Stimulated activated CD4-positive, alpha-beta T cell treated with anti-CD3 and anti-CD28 coated beads, Interleukin-1b, Interleukin-23, amount 100 ng/mL, for 48 hours (primary cell): ENCODE measurements at regions not wholly inside any gene's neighbourhood (a gene's known extent, or its start where the extent isn't known, plus 50 kb on each side); places are given as distances from the start of the nearest gene placed in this dataset.
"Not testable (repeated sequence)": the region's sequence is repeated elsewhere in the genome, so short reads cannot be mapped to it uniquely, and the experiment has no call there.

ENCODE experiments used
- DNase-seq: peaks from one replicate; pipeline ENCODE4 v3.0.0-alpha.2; 2020

DNA sequence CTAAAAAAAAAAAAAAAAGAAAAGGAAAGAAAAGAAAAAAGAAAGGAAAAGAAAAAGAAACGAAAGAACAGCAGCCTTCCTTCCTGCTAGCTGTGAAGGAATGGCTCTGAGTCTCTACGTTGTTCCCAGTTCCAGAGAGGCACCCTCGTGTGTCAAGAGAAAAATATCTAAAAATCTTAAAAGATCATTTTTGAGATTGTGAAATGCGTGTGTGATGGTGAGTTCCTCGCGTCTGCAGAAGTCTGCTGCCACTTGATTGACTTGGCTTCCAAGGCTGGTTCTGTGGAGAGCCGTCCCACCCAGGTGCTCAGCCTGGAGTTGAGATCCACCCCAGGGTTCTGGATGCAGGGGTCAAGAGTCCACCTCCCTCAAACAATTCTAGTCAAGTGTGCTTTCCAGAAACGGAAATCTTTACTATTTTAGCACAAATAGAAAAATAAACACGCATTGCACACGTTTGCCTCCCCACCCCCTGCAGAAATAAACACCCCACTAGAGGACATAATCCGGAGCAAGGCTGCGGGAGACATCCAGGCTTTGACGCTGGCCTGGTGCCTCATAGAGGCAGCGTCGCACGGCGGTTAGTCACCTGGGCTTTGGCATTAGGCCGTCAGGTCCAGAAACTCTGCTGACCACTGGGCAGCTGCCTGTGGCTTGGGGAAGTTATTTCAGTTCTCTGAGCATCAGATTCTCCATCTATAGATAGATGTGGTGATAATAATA, 265.4 kb downstream of the FAM43A start:
- DNase-seq = no peak

DNA sequence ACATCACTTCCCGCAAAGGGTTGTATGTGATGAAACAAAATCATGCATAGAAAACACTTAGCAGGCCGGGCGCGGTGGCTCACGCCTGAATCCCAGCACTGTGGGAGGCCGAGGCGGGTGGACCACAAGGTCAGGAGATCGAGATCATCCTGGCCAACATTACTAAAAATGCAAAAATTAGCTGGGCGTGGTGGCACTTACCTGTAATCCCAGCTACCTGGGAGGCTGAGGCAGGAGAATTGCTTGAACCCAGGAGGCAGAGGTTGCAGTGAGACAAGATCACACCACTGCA, 265.9 kb downstream of the FAM43A start:
- not testable (repeated sequence) for DNase-seq

DNA sequence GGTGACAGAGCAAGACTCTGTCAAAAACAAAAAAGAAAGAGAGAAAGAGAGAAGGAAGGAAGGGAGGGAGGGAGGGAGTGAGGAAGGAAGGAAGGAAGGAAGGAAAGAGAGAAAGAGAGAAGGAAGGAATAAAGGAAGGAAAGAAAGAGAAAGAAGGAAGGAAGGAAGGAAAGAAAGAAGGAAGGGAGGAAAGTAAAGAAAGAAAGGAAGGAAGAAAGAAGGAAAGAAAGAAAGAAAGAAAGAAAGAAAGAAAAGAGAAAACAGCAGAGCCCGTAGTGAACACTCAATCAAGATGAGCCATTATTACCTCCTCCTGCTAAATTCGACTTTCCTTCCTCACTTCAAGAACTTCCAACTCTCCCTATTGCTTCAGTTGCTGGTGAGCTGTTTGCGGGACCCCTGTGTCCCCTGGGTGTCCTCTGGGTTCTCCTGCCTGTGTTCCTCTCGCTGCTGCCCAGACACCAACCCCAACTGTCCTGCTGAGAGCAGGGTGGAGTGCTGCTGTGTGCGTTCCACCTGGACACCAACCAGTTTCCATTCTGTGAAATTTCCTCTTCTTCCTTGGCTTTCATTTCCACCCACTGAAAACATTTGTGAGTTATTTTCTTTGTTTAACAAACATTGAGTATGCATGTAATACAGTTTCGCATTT, 266.4 kb downstream of the FAM43A start:
- DNase-seq = no peak

- no peak for DNase-seq
Observed at GRCh38 chr3:194952841-194953241, 267.2 kb downstream of the FAM43A start.

DNA sequence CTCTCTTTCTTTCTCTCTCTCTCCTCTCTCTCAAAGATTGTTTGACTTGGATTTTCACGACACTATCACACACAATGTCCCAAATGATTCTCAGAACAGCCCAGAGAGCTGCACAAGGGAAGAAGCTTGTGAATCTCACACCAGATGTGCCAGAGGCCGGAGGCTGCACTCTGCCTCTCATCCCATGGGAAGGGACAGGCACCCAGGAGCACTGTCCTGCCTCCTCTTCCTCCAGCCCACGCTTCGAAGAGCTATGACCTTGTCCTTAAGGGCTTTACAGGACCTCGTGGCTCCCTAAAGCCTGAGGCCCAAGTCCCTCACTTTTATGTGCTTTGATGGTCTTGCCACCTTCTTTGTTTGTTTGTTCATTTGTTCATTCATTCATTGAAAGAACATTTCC, 267.6 kb downstream of the FAM43A start:
- DNase-seq = no peak

DNA sequence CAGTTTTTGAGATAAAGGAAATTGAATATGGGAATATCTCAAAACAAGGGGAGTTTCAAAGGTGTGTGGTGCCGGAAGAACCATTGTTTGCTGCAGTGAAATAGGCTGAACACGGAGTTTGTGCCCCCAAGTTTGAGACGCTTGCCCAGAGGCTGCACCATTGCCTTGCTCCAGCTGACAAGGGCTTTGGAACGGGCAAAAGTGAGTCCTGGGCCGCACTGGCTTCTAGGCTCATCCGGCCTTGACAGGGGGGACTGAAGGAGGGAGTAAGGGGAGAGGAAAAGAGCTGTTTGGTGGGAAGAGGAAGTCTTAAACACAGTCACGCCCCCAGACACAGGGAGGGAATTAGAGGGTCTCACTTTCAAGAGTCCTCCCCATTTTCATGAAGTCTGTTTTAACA, 269.9 kb downstream of the FAM43A start:
- no peak for DNase-seq

GRCh38 chr3:194955979-194956696, 270.5 kb downstream of the FAM43A start:
- no peak for DNase-seq

- DNase-seq = no peak
Observed at GRCh38 chr3:194956697-194957396, 271.2 kb downstream of the FAM43A start.

- DNase-seq = no peak
Observed at GRCh38 chr3:194957743-194958240, 272.1 kb downstream of the FAM43A start.

- DNase-seq = no peak
Observed at GRCh38 chr3:194959217-194959616, 273.5 kb downstream of the FAM43A start.

GRCh38 chr3:194959666-194960065, 274.0 kb downstream of the FAM43A start:
- not testable (repeated sequence) for DNase-seq

DNA sequence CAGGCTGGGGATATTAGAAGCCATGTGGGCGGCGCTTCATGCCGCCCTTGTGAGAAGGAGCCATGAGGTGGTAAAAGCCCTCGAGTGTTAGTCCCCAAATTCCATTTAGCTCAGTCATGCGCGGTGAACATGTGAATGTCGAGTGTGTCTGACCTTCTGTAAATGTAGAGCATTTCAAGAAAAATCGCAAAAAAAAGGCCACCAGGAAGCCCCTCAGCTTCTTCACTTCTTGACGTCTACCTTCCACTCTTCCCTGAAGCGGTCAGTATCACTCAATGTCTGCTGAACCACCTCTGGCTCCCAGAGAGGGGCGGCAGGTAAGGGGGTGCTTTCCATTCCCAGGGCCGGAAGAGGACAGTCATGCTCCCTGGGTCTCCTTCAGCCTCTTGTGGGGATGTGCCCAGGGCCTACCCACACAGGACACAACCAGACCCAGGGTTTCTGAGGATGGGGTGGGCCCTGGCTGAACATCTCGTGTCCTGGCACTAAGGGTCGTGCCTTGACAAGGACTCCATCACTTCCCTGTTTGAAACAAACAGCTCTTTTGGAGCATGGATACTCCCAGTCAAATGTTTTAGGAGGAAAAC, 274.9 kb downstream of the FAM43A start:
- DNase-seq = no peak

- DNase-seq = no peak
Observed at GRCh38 chr3:194961149-194961548, 275.5 kb downstream of the FAM43A start.

DNA sequence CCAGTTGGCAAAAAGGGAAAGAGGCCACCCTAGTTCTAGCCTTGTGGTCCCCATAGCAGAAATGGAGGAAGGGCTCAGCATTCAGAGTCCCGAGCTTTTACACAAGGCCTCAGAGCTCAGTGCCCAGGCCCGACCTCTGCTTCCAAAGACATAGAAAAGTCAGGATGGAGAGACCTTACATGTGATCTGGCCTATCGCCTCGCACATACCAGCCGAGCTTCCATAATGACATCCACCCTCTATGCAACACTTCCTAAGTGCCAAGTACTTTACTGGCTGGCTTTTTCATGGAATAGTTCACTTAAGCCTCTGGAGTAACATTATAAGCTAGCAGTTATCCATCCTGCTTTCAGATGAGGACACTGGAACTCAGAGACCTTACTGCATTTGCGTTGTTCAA, 275.9 kb downstream of the FAM43A start:
- no peak for DNase-seq

DNA sequence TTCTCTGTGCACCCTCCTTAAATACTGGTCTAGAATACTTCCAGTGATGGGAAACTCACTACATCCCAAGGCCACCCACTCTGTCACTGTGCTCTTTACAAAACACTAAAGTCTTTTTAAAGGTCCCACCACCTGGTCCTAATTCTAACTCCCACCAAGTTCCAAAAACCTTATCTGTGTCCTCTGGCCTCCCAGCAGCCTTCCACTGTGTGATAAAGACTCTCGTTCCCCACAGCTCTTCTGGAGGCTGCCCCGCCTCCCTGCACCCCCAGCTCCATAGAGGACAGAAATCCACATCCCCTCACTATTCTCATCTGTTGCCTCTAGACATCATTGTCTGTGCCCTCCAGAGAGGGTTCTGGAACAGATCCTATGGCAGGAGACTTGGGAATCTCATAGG, 276.4 kb downstream of the FAM43A start:
- no peak for DNase-seq

GRCh38 chr3:194964809-194965208, 279.1 kb downstream of the FAM43A start:
- DNase-seq = no peak

GRCh38 chr3:194967151-194968117, 281.8 kb downstream of the FAM43A start:
- no peak for DNase-seq

DNA sequence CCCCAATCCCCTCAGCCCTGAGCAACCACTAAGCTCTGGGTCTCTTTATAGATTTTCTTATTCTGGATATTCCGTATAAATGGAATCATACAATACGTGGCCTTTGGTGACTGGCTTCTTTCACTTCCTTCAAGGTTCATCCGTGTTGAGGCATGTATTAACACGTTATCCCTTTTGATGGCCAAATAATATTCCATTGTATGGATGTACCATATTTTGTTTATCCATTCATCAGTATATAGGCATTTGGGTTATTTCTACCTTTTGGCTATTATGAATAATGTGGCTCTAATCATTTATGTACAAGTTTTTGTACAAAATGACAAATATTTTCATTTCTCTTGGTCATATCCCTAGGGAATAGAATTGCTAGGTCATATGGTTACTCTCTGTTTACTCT, 284.4 kb downstream of the FAM43A start:
- DNase-seq = no peak

GRCh38 chr3:194971009-194971408, 285.3 kb downstream of the FAM43A start:
- DNase-seq = no peak

DNA sequence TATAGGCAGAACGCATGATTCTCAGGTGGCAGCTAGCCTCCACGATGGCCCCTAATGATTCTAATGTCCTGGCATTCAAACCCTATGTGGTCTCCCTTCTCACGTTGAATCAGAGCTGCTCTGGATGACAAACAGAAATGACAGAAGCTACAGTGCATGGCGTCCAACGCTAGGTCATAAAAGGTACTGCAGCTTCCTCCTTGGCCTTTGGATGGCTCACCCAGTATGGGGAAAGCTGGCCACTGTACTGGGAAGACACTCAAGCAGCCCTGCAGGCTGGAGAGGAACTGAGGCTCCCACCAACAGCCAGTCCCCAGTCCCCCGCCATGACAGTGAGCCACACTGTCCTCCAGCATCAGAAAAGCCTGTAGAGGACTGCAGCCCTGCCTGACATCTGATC, 286.3 kb downstream of the FAM43A start:
- no peak for DNase-seq

DNA sequence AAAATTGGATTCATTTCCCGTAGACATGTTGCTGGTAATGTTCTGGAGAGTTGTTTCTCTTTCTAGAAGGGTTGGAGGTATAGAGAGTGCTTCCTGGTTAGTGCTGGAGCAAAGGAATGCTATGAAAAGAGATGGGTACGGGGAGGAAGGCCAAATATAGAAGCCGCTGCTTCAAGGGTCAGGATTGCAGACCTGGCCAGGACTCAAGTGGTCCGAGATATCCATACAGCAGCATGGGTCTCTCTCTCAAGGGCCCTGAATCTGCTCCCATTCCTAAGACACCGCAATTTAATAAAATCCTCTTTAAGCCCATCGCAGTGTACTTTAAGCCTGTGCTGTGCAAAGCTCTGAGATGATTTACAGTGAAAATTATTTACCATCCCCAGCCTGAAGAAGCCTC, 287.0 kb downstream of the FAM43A start:
- DNase-seq = no peak
